Peyer's patch (tissue), 4 donors: ENCODE measurements at regions not wholly inside any gene's neighbourhood (a gene's known extent, or its start where the extent isn't known, plus 50 kb on each side); places are given as distances from the start of the nearest gene placed in this dataset.

Experiments
- POLR2A ChIP-seq, 2 donors: fragments of 450-650 bp; IDR thresholded peaks; one replicate each; pipeline ENCODE4 v1.5.1; 2017; ENCODE audit warnings: antibody characterized with exemption in 2 of 2, mild to moderate bottlenecking in 2 of 2, moderate library complexity in 2 of 2
- TF ChIP-seq, protein P1 (sequence below), 6 experiments: fragments of 450-650 bp in 4 of 6; fragments of 200-600 bp in 2 of 6; sonication (generic) in 1 of 6; IDR thresholded peaks; one replicate each; pipeline ENCODE4 v1.5.1; 2017 to 2019; ENCODE audit warnings: antibody characterized with exemption in 6 of 6, mild to moderate bottlenecking in 3 of 6, moderate library complexity in 1 of 6

GRCh38 chr4:150010525-150011126 is 67.6 kb upstream of the DCLK2 start:
- TF ChIP-seq POLR2A (IDR thresholded peaks at IDR 0.05), result no peak
- TF ChIP-seq, protein P1, sequence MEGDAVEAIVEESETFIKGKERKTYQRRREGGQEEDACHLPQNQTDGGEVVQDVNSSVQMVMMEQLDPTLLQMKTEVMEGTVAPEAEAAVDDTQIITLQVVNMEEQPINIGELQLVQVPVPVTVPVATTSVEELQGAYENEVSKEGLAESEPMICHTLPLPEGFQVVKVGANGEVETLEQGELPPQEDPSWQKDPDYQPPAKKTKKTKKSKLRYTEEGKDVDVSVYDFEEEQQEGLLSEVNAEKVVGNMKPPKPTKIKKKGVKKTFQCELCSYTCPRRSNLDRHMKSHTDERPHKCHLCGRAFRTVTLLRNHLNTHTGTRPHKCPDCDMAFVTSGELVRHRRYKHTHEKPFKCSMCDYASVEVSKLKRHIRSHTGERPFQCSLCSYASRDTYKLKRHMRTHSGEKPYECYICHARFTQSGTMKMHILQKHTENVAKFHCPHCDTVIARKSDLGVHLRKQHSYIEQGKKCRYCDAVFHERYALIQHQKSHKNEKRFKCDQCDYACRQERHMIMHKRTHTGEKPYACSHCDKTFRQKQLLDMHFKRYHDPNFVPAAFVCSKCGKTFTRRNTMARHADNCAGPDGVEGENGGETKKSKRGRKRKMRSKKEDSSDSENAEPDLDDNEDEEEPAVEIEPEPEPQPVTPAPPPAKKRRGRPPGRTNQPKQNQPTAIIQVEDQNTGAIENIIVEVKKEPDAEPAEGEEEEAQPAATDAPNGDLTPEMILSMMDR (IDR thresholded peaks at IDR 0.05), result peak in 4 of 6 experiments; percentile 34 to 49 (median 38)
